ENCODE measurements at regions not wholly inside any gene's neighbourhood (a gene's known extent, or its start where the extent isn't known, plus 50 kb on each side); places are given as distances from the start of the nearest gene placed in this dataset.

GRCh38 chr5:2335733-2336515, 415.6 kb downstream of the IRX2 start:
- Histone ChIP-seq H2AFZ (ENCODE audit: low read depth, low read length, poor library complexity, severe bottlenecking) (no peak overlapping the region), H3K9me3 (ENCODE audit: control insufficient read depth in 1 of 2, insufficient read depth in 1 of 2, low read depth in 1 of 2, low read length in 2 of 2) (no peaks in the 10 kb centered on the region; a peak in 1 of 4 replicates), H3K79me2 (ENCODE audit: insufficient read depth, low read length) (no peaks in the 10 kb centered on the region), H3K9me2 (ENCODE audit: insufficient read depth) (no peaks in the 10 kb centered on the region), H3K4me3 (replicated peaks in 1 of 2; ENCODE audit: low read depth in 1 of 2, low read length in 2 of 2) (no peak overlapping the region), H3K4me1 (ENCODE audit: control insufficient read depth in 1 of 2, insufficient read depth in 2 of 2, low read length in 2 of 2) (no peaks in the 10 kb centered on the region), H3K27me3 (ENCODE audit: insufficient read depth, low read length) (no peaks in the 10 kb centered on the region), H3K27ac (ENCODE audit: low read depth, low read length) (no peak overlapping the region), H3K9ac (ENCODE audit: low read length) (no peak overlapping the region), H3K4me2 (ENCODE audit: low read length) (no peak overlapping the region), H4K20me1 (ENCODE audit: insufficient read depth) (no peaks in the 10 kb centered on the region), H3K36me3 (ENCODE audit: control insufficient read depth in 1 of 2, insufficient read depth in 2 of 2, low read length in 2 of 2) (no peaks in the 10 kb centered on the region)
- POLR2A ChIA-PET: no interaction called here
- no peak for ATAC-seq
- RAD21 ChIA-PET (ENCODE audit: low non-redundant PET in 1 of 2, low total read pairs in 2 of 2, uncharacterized antibody in 2 of 2, unreplicated experiment in 2 of 2): no interaction called here
- BruUV-seq (replicated peaks): no TSS peak
- intact Hi-C loops (cut with micrococcal nuclease): no loop called here
- DNase-seq (ENCODE audit: low read depth, low spot score): no peak
- TF ChIP-seq REST (IDR thresholded peaks at IDR 0.05; ENCODE audit: low read depth): no peak
- no peak for TF ChIP-seq EZH2 (IDR thresholded peaks at IDR 0.05)
- CTCF ChIA-PET: no interaction called here

GRCh38 chr5:2335125-2335732, 416.2 kb downstream of the IRX2 start:
- Histone ChIP-seq H3K27ac (ENCODE audit: low read depth, low read length) (no peak overlapping the region), H2AFZ (ENCODE audit: low read depth, low read length, poor library complexity, severe bottlenecking) (no peak overlapping the region), H3K4me3 (replicated peaks in 1 of 2; ENCODE audit: low read depth in 1 of 2, low read length in 2 of 2) (no peak overlapping the region), H3K27me3 (ENCODE audit: insufficient read depth, low read length) (no peaks in the 10 kb centered on the region), H3K4me1 (ENCODE audit: control insufficient read depth in 1 of 2, insufficient read depth in 2 of 2, low read length in 2 of 2) (no peaks in the 10 kb centered on the region), H4K20me1 (ENCODE audit: insufficient read depth) (no peaks in the 10 kb centered on the region), H3K9me2 (ENCODE audit: insufficient read depth) (no peaks in the 10 kb centered on the region), H3K9ac (ENCODE audit: low read length) (no peak overlapping the region), H3K9me3 (ENCODE audit: control insufficient read depth in 1 of 2, insufficient read depth in 1 of 2, low read depth in 1 of 2, low read length in 2 of 2) (no peaks in the 10 kb centered on the region; a peak in 1 of 4 replicates), H3K4me2 (ENCODE audit: low read length) (no peak overlapping the region), H3K36me3 (ENCODE audit: control insufficient read depth in 1 of 2, insufficient read depth in 2 of 2, low read length in 2 of 2) (no peaks in the 10 kb centered on the region), H3K79me2 (ENCODE audit: insufficient read depth, low read length) (no peaks in the 10 kb centered on the region)
- BruUV-seq (replicated peaks): no TSS peak
- intact Hi-C loops (cut with micrococcal nuclease): no loop called here
- DNase-seq (ENCODE audit: low read depth, low spot score) (no peak), ATAC-seq (no peak)
- ChIA-PET RAD21 (ENCODE audit: low non-redundant PET in 1 of 2, low total read pairs in 2 of 2, uncharacterized antibody in 2 of 2, unreplicated experiment in 2 of 2) (no interaction called here), CTCF (no interaction called here), POLR2A (no interaction called here)
- no peak for TF ChIP-seq EZH2 (IDR thresholded peaks at IDR 0.05)
- TF ChIP-seq CBX3 (IDR thresholded peaks at IDR 0.05; ENCODE audit: low read depth): no peak
- TF ChIP-seq SRF (IDR thresholded peaks at IDR 0.05; ENCODE audit: low read depth): no peak
- TF ChIP-seq RAD21 (IDR thresholded peaks at IDR 0.05; ENCODE audit: low read depth): no peak
- no peak for TF ChIP-seq POLR2A (IDR thresholded peaks at IDR 0.05; ENCODE audit: borderline replicate concordance, extremely low read depth, insufficient read depth, insufficient read length)
- no peak for TF ChIP-seq CEBPB (IDR thresholded peaks at IDR 0.05; ENCODE audit: low read depth)
- no peak for TF ChIP-seq JUND (IDR thresholded peaks at IDR 0.05)
- no peak for TF ChIP-seq ELF1 (IDR thresholded peaks at IDR 0.05; ENCODE audit: borderline replicate concordance, low read depth)
- no peak for TF ChIP-seq TCF7L2 (IDR thresholded peaks at IDR 0.05; ENCODE audit: borderline replicate concordance, extremely low read depth, insufficient read depth, insufficient read length)
- no peak for TF ChIP-seq ZNF274 (IDR thresholded peaks at IDR 0.05; ENCODE audit: low read depth, low read length)
- no peak for TF ChIP-seq CTCF (IDR thresholded peaks at IDR 0.05 in 2 of 3, conservative IDR thresholded peaks at IDR 0.05 in 1 of 3; ENCODE audit: borderline replicate concordance in 1 of 3, insufficient read depth in 1 of 3, low read depth in 2 of 3, low read length in 2 of 3)
- TF ChIP-seq ATF3 (IDR thresholded peaks at IDR 0.05): no peak
- TF ChIP-seq ZFX (IDR thresholded peaks at IDR 0.05): no peak
- TF ChIP-seq POLR2AphosphoS5 (IDR thresholded peaks at IDR 0.05; ENCODE audit: low read depth, low read length): no peak

Data from HCT116 (cell line).